ENCODE measurements at regions not wholly inside any gene's neighbourhood (a gene's known extent, or its start where the extent isn't known, plus 50 kb on each side); places are given as distances from the start of the nearest gene placed in this dataset.

DNA sequence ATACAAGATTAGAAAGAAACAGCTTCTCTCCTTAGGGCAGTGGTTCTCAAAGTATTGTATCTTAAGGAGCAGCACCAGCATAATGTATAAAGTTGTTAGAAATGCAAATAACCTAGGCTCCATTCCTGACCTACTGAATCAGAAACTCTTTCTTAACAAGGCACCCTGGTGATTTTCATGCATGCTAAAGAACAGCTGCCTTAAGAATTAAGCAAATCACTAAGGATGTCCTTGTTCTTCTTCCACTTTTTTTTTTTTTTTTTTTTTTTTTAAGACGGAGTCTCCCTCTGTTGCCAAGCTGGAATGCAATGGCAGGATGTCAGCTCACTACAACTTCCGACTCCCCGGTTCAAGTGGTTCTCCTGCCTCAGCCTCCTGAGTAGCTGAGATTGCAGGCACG, 1095.2 kb upstream of the EDIL3 start:
- TF ChIP-seq, protein P1, sequence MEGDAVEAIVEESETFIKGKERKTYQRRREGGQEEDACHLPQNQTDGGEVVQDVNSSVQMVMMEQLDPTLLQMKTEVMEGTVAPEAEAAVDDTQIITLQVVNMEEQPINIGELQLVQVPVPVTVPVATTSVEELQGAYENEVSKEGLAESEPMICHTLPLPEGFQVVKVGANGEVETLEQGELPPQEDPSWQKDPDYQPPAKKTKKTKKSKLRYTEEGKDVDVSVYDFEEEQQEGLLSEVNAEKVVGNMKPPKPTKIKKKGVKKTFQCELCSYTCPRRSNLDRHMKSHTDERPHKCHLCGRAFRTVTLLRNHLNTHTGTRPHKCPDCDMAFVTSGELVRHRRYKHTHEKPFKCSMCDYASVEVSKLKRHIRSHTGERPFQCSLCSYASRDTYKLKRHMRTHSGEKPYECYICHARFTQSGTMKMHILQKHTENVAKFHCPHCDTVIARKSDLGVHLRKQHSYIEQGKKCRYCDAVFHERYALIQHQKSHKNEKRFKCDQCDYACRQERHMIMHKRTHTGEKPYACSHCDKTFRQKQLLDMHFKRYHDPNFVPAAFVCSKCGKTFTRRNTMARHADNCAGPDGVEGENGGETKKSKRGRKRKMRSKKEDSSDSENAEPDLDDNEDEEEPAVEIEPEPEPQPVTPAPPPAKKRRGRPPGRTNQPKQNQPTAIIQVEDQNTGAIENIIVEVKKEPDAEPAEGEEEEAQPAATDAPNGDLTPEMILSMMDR (conservative IDR thresholded peaks at IDR 0.05; ENCODE audit: low read depth, low read length), result no peak
- no peak for TF ChIP-seq EZH2 (IDR thresholded peaks at IDR 0.05; ENCODE audit: borderline replicate concordance, low read depth, low read length, poor library complexity, severe bottlenecking)

Measured in A673 (cell line).